ENCODE measurements at regions not wholly inside any gene's neighbourhood (a gene's known extent, or its start where the extent isn't known, plus 50 kb on each side); places are given as distances from the start of the nearest gene placed in this dataset.

- TF ChIP-seq CTCF (conservative IDR thresholded peaks at IDR 0.05; ENCODE audit: low read length) (no peak), EZH2phosphoT487 (IDR thresholded peaks at IDR 0.05; ENCODE audit: borderline replicate concordance, low read depth, low read length) (no peak)
Observed at GRCh38 chrX:20664774-20665173, 398.1 kb upstream of the RPS6KA3 start.
